ENCODE measurements at regions not wholly inside any gene's neighbourhood (a gene's known extent, or its start where the extent isn't known, plus 50 kb on each side); places are given as distances from the start of the nearest gene placed in this dataset.

DNA sequence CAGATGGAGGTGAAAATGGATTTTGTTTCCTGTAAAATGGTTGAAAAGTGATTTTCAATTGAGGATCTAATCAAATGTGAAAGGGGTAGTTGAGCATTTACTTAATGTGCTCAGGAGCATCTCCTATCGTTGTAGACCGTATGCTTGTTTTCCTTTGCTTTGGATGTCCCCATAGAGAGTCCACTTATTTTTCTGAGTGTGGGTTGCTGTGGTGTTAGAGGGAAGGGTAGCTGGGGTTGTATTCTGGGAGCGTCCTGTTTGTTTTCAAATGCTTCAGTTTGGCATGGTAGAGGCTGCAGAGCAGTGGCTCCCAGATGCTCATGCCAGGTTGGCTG, 154.1 kb downstream of the MAT2B start:
- TF ChIP-seq YY1 (IDR thresholded peaks at IDR 0.05), result no peak
- TF ChIP-seq, protein P1, sequence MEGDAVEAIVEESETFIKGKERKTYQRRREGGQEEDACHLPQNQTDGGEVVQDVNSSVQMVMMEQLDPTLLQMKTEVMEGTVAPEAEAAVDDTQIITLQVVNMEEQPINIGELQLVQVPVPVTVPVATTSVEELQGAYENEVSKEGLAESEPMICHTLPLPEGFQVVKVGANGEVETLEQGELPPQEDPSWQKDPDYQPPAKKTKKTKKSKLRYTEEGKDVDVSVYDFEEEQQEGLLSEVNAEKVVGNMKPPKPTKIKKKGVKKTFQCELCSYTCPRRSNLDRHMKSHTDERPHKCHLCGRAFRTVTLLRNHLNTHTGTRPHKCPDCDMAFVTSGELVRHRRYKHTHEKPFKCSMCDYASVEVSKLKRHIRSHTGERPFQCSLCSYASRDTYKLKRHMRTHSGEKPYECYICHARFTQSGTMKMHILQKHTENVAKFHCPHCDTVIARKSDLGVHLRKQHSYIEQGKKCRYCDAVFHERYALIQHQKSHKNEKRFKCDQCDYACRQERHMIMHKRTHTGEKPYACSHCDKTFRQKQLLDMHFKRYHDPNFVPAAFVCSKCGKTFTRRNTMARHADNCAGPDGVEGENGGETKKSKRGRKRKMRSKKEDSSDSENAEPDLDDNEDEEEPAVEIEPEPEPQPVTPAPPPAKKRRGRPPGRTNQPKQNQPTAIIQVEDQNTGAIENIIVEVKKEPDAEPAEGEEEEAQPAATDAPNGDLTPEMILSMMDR (IDR thresholded peaks at IDR 0.05; ENCODE audit: low read depth, low read length, missing input control), result no peak
- TF ChIP-seq EGR1 (IDR thresholded peaks at IDR 0.05; ENCODE audit: low read depth in 2 of 2), result no peak
- TF ChIP-seq RAD21 (IDR thresholded peaks at IDR 0.05), result no peak
- TF ChIP-seq, protein P2, sequence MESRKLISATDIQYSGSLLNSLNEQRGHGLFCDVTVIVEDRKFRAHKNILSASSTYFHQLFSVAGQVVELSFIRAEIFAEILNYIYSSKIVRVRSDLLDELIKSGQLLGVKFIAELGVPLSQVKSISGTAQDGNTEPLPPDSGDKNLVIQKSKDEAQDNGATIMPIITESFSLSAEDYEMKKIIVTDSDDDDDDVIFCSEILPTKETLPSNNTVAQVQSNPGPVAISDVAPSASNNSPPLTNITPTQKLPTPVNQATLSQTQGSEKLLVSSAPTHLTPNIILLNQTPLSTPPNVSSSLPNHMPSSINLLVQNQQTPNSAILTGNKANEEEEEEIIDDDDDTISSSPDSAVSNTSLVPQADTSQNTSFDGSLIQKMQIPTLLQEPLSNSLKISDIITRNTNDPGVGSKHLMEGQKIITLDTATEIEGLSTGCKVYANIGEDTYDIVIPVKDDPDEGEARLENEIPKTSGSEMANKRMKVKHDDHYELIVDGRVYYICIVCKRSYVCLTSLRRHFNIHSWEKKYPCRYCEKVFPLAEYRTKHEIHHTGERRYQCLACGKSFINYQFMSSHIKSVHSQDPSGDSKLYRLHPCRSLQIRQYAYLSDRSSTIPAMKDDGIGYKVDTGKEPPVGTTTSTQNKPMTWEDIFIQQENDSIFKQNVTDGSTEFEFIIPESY (IDR thresholded peaks at IDR 0.05), result no peak
- TF ChIP-seq RXRA (IDR thresholded peaks at IDR 0.05), result no peak
- no peak for TF ChIP-seq JUND (IDR thresholded peaks at IDR 0.05)

All from liver (tissue), 3 donors.